Adrenal gland (tissue), 5 donors: ENCODE measurements at regions not wholly inside any gene's neighbourhood (a gene's known extent, or its start where the extent isn't known, plus 50 kb on each side); places are given as distances from the start of the nearest gene placed in this dataset.

Experiments used
- POLR2A ChIP-seq, 2 donors: fragments of 450-650 bp; IDR thresholded peaks; one replicate each; pipeline ENCODE4 v1.6.1; 2017; ENCODE audit warnings: antibody characterized with exemption in 2 of 2, mild to moderate bottlenecking in 2 of 2, moderate library complexity in 1 of 2
- TF ChIP-seq, protein P1 (sequence below), 6 experiments: fragments of 450-650 bp in 4 of 6; fragments of 200-600 bp in 2 of 6; sonication (generic) in 1 of 6; IDR thresholded peaks; 1 replicate in 5 of 6; 2 replicates in 1 of 6; pipeline versions ENCODE4 v1.5.1 to v1.8.0; 2016 to 2021; ENCODE audit warnings: antibody characterized with exemption in 6 of 6, mild to moderate bottlenecking in 2 of 6, moderate library complexity in 1 of 6
- donor health status: DM: no; HTN: no; CAD: no.

DNA sequence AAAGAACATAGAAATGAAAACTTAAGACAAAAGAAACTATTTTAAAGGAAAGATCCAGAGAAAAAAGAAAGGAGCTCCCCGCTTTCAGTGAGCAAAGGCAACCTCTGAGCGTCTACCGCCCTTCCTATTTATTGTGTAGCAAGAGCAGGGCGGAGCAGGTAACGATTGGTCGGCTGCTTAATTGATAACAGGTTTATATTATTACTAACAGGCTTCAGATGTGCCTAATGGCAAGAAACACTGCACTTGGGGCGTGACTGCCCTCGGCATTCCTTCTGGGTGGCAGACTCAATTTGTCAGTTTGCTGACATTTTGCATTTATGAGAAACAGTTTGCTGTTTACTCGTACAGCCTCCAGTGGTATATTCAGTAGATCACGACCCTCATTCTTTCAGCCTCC is 482.7 kb upstream of the C9orf72 start:
- TF ChIP-seq, protein P1, sequence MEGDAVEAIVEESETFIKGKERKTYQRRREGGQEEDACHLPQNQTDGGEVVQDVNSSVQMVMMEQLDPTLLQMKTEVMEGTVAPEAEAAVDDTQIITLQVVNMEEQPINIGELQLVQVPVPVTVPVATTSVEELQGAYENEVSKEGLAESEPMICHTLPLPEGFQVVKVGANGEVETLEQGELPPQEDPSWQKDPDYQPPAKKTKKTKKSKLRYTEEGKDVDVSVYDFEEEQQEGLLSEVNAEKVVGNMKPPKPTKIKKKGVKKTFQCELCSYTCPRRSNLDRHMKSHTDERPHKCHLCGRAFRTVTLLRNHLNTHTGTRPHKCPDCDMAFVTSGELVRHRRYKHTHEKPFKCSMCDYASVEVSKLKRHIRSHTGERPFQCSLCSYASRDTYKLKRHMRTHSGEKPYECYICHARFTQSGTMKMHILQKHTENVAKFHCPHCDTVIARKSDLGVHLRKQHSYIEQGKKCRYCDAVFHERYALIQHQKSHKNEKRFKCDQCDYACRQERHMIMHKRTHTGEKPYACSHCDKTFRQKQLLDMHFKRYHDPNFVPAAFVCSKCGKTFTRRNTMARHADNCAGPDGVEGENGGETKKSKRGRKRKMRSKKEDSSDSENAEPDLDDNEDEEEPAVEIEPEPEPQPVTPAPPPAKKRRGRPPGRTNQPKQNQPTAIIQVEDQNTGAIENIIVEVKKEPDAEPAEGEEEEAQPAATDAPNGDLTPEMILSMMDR (IDR thresholded peaks at IDR 0.05), result no peak
- TF ChIP-seq POLR2A (IDR thresholded peaks at IDR 0.05), result no peak
